GM18870 (cell line): ENCODE measurements at regions not wholly inside any gene's neighbourhood (a gene's known extent, or its start where the extent isn't known, plus 50 kb on each side); places are given as distances from the start of the nearest gene placed in this dataset.

Experiments used
- ATAC-seq: cut with Tn5 transposase; IDR thresholded peaks from one replicate; pipeline ENCODE4 v1.9.1; 2021; ENCODE audit warnings: moderate library complexity; ENCODE audit not compliant: unreplicated experiment

GRCh38 chr6:50102676-50103075 lies 52.9 kb upstream of the DEFB112 start:
- no peak for ATAC-seq

- no peak for ATAC-seq
Measured at GRCh38 chr6:50110587-50110986, 60.9 kb upstream of the DEFB112 start.

- ATAC-seq = no peak
Measured at GRCh38 chr6:50112981-50113857, 63.5 kb upstream of the DEFB112 start.

GRCh38 chr6:50116390-50116789 lies 66.7 kb upstream of the DEFB112 start:
- no peak for ATAC-seq

- ATAC-seq = no peak
Measured at GRCh38 chr6:50116797-50117542, 67.2 kb upstream of the DEFB112 start.

- no peak for ATAC-seq
Measured at GRCh38 chr6:50120300-50120699, 70.6 kb upstream of the DEFB112 start.

- ATAC-seq = no peak
Measured at GRCh38 chr6:50123688-50124087, 74.0 kb upstream of the DEFB112 start.

- no peak for ATAC-seq
Measured at GRCh38 chr6:50124572-50124971, 74.8 kb upstream of the DEFB112 start.

GRCh38 chr6:50128420-50129005 lies 78.8 kb upstream of the DEFB112 start:
- no peak for ATAC-seq

GRCh38 chr6:50135968-50136367 lies 86.2 kb upstream of the DEFB112 start:
- ATAC-seq = no peak

- ATAC-seq = no peak
Measured at GRCh38 chr6:50141100-50141499, 91.4 kb upstream of the DEFB112 start.

GRCh38 chr6:50143011-50143719 lies 93.4 kb upstream of the DEFB112 start:
- ATAC-seq = no peak

- no peak for ATAC-seq
Measured at GRCh38 chr6:50145125-50145524, 95.4 kb upstream of the DEFB112 start.

GRCh38 chr6:50147371-50147770 lies 97.6 kb upstream of the DEFB112 start:
- ATAC-seq = no peak

- no peak for ATAC-seq
Measured at GRCh38 chr6:50180646-50181045, 130.9 kb upstream of the DEFB112 start.

- no peak for ATAC-seq
Measured at GRCh38 chr6:50185006-50185405, 135.3 kb upstream of the DEFB112 start.

- ATAC-seq = no peak
Measured at GRCh38 chr6:50187351-50187921, 137.7 kb upstream of the DEFB112 start.

GRCh38 chr6:50198245-50198644 lies 148.5 kb upstream of the DEFB112 start:
- ATAC-seq = no peak

GRCh38 chr6:50202766-50203165 lies 153.0 kb upstream of the DEFB112 start:
- no peak for ATAC-seq

GRCh38 chr6:50211582-50211981 lies 161.9 kb upstream of the DEFB112 start:
- ATAC-seq = no peak

- no peak for ATAC-seq
Measured at GRCh38 chr6:50213146-50213545, 163.4 kb upstream of the DEFB112 start.
